SH-SY5Y (cell line): ENCODE measurements at regions not wholly inside any gene's neighbourhood (a gene's known extent, or its start where the extent isn't known, plus 50 kb on each side); places are given as distances from the start of the nearest gene placed in this dataset.

Source experiments
- GATA2 ChIP-seq: IDR thresholded peaks from 2 replicates; pipeline ENCODE4 v1.6.1; 2011; ENCODE audit warnings: mild to moderate bottlenecking, low read depth, low read length
- GATA3 ChIP-seq: IDR thresholded peaks from 2 replicates; pipeline ENCODE4 v1.6.1; 2011; ENCODE audit warnings: low read depth, mild to moderate bottlenecking, low read length, moderate library complexity

GRCh38 chr7:26042237-26042636 is 109.8 kb upstream of the NFE2L3 start:
- no peak for TF ChIP-seq GATA2
- no peak for TF ChIP-seq GATA3
